GM18520 (cell line): ENCODE measurements at regions not wholly inside any gene's neighbourhood (a gene's known extent, or its start where the extent isn't known, plus 50 kb on each side); places are given as distances from the start of the nearest gene placed in this dataset.

ENCODE experiments used
- ATAC-seq: cut with Tn5 transposase; IDR thresholded peaks from one replicate; pipeline ENCODE4 v1.9.1; 2021; ENCODE audit not compliant: unreplicated experiment

DNA sequence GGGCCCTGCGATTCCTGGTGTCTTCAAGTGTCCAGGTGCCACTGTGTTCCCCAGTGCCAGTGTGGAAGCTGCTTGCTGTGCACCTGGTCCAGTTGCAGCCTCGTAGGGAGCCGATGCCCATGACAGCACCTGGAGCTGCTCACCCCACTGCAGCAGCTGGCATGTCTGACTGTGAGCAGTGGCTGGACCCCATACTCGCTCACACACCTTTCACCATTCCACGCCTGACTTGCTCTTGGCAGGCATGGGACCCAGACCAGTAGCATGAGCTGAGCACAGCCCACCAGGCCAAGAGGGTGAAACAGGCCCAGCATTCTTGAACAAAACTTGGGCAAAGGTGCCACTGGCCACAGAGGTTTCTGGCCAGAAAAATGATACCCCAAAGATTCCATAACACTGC lies 124.5 kb upstream of the THY1 start:
- no peak for ATAC-seq

DNA sequence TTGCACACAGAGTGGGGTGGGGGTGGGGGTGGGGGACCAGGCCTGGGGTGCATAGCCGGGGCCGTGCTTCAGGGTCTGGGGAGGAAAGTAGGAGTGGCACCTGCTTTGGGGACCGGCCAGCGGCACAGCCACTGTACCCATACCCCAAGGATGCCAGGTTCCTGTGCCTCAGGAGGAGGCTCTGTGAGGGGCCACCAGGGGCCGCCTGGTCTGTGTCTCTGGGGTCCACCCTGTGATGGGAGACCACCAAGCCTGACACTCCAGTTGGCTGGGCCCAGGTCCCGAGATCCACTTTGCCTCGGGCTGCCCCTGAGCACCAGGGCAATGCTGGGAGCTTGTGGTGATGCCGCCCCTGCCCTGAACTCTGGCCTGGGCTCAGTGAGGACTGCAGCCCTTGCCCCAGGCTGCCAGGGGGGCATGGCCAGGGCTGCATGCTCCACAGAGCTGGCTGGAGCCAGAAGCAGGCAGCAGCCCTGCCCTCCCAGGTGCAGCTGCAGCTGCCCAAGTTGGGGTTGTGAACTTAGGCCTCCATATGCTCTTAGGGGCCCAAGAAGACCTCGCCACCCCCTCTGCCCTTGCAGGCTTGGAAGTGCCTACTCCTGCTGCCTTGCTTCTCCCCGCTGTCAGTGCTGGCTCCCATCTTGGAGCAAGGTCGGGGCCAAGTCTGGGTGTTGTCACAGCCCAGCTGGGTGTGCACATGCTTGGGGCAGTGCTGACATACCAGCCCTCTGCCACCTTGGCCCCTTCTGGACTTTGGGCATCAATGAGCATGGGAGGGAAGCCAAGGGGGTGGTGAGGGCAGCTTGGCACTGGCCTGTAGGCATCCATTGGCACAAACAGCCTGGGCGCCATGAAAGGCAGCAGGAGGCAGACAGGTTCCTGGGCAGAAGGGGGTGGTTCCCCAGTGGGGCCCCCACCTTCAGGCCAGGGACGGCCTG lies 123.3 kb upstream of the THY1 start:
- no peak for ATAC-seq

DNA sequence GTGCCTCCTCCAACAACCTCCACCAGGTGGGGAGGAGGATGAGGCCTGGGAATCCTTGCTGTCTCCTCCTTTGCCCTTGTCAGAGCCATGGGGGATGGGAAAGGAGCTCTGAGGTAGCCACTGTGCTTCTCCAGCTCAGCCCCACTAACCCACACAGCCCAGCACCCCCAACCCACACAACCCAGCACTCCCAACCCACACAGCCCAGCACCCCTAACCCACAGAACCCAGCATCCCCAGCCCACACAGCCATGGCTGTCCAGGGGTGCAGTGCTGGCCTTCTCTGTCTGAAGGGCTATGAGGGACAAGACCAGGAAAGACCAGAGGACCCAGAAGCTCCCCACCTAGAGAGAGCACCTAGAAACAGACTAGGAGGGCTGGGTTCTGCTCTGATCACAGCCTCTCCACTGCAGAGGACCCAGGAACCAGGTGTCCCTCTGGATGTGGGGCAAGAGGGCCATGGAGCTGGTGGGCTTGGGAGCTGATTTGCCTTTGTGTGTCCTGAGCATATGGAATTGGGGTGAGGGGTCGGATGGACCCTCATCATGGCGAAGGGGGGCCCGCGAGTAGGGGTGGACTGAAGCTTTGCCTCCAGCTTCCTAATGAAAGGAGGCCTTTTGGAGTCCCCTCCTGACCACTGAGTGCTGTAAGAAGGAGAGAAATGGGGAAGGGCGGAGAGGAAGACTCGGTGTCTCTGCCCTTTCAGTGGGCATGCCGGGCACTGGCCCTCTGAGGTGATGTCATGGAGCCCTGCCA lies 117.6 kb upstream of the THY1 start:
- ATAC-seq: no peak

DNA sequence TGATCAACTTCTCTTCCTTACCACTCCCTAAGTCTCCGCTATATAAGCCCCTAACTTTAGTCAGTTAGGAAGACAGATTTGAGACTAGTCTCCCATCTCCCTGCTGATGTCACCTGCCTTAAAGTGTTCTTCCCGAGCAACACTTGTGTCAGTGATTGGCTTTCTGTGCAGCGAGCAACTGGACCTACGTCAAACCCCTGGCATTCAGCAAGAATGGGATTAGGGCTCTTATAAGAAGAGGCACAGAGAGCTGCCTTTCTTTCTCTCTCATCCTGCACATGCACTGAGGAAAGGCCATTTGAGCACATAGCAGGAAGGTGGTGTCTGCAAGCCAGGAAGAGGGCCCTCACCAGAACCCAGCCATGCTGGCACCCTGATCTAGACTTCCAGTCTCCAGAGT lies 116.6 kb upstream of the THY1 start:
- no peak for ATAC-seq

DNA sequence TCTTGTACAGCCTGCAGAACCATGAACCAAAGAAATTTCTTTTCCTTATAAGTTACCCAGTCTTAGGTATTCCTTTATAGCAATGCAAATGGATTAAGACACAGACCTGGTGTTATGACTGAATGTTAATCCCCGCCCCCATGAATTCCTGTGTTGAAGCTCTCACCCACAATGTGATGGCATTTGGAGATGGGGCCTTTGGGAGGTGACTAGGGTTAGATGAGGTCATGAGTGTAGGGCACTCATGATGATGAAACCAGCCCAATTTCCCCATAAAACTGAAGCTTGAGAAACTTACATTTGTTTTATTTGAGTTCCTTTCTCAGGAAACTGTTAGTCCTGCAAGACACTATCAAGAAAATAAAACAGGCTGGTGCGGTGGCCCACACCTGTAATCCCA lies 115.8 kb upstream of the THY1 start:
- ATAC-seq: no peak

DNA sequence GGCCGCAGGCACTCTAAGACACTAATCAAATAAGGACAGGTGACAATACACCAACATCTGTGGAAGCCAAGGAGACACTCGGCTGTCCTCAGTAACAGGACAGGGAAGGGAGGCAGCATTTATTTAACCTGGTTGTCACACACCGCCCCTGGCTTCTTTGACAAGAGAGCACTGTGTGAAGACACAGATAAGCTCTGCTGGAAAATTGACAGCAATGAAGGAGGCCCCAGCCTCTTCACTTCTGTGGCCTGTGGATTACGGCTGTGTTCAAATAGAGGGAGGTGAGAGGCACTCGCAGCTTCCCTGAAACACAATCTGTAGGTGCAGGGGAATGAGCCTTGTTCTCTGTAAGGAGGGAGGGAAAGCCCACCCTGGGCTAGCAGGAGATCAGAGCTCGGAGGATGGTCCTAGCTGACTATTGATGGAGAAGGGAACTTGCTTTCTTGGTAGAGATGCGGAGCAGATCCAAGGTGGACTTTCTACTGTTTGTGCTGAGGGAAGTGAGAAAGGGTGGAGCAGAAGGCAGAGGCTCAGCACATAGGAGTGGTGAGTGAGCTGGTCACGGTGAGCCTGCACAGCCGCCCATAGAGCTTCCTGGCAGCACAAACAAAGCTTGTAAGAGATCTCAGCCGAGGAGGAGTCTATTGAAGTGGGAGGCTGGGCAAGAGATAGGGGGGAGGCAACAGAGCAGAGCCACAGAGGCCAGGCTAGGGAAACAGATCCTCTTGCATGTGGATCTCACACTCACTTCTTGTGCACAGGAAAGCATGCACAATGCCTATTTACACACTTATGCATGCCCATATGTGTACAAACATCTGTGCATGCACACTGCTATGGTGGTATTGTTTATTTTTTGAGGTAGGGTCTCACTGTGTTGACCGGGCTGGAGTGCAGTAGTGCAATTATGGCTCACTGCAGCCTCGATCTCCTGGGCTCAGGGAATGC lies 114.6 kb upstream of the THY1 start:
- ATAC-seq: no peak

DNA sequence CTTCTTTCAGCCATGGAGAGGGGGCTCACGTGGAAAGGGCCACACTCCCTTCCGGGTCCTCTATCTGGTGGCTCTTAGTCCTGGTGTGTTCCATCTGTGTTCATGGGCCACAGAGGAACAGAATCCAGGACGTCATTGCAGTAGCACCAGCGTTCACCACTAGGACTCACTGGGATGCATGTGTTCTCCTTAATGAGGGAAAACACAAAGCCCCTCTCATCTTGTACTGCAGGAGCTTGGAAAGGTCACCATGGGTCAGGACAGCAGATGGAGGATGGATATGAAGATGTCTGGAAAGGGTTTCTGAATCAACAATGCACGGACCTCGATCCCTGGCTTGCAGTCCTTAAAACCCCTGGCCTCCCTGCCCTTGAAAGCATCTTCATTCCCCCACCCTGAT lies 113.8 kb upstream of the THY1 start:
- ATAC-seq: no peak

DNA sequence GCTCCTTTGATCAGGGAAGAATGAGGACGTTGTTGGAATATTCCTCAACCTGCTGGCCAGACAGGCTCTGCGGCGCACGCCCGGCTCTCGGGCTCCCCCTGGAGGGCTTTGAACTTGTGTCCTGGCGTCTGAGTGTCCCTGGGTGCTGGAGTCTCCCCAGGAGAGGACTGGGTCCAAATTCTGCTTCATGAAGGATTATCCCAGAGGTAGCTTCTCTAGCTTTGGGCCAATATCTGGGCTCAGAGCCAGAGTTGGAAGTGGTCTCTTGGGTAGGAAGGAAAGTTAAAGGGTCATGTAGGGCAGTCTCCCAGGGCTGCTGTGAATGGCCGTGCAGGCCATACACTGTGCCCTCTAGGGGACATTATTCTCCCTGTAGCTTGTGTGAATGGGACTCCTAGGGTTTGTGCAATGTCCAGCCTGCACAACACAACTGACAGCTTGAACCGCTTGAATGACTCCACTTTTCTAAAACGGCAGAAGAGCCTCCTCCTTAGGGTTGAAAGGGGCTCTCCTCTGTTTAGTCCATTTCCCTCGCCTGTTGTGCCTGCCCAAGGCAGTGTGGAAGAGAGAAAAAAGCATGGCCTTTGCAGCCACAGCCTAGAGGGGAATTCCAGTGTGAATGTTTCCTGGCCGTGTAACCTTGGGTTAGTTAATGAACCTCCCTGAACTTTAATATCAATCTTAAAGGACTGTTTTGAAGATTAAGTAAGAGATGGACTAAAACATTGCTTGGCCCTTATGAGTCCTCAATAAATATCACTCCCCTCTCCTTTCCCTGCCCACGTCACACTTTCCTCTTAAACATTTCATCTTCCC lies 111.2 kb upstream of the THY1 start:
- no peak for ATAC-seq

DNA sequence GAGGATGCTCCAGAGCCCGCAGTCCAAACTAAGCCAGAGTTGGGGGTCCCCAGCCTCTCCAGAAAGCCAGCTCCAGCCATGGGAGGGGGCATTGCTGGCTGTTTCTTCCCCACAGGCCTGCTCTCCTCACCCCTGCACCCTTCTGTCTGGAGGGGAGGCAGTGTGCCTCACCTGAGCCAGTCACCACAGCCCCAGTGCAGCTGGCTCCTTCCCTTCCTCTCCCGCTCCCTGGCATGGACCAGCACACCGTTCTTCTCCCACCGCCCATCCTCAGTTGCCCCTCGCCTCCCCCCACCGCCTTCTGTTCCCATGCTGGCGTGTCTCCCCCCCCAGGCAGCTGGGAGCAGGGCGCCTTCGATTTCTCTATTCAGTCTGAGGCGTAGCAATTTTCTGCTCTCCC lies 110.5 kb upstream of the THY1 start:
- no peak for ATAC-seq

DNA sequence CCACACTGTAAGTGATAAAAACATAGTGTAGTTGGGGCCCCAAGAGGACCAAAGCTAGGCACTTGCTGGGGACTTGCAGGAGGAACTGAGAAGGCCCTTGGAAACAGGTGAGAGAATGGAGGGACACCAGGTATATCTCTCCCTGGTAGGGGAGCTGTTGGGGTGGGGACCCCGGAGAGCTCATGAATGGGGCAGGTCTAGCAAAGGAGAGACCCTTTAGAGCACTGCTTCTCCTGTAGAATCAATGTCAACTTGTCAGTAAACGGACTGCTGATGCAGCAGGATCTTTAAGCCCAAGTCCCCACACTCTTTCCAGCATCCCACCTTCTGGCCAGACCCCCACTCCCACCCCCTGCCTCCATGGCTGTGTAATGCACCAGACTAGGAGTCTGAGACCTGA lies 109.6 kb upstream of the THY1 start:
- ATAC-seq: no peak

DNA sequence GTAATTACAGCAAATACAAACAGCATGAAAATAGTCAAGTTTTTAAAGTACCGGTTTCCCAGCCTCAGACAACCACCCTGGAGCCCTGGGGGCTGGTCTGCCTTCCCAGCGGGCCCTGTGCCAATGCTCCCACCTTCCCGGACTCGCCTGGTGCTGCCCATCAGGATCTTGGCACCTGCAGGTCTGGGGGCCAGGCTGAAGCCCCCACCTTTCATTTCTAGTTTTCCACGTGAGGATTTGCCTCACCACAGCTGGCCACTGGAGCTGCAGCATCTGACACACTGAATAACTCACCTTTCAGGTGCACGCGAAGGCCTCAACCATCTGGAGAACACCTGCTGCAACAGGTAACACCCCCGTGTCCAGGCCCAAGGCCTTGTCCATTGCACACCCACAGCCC lies 108.7 kb upstream of the THY1 start:
- no peak for ATAC-seq

DNA sequence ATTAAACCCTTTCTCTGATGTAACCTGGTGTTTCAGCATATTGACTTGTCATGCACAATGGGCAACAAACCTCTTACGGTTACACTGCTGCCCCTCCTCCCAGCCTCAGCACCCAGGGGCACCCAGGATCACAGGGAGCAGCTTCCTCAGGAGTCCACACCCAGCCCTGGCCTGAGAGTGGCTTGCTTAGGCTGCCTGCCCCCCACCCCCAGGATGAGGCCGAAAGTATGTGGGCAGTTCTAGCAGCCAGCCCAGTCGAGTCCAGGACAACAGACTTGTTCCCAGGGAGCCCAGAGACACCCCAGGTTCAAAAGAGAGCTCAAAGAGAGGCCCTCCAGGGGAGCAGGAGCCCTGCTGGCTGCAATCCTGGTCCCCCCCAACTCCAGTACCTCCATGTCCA lies 108.1 kb upstream of the THY1 start:
- ATAC-seq: no peak

DNA sequence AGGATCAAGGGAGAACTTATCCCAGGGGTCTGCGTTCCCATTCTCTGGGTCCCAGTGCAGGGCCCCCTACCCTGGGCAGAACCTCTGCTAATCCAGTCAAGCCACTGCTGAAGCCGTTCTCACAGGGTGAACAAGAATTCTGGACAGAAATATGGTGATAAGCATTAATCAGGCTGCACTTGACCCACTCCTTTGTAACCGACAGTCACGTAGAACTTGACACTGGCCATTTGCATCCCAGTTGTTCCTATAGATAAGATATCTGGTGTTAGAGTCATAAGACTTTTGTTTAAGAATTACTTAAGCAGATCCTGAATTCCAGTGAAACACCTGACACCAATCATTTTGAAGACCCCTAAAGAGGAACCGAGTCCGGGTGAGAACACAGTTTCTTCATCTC lies 107.5 kb upstream of the THY1 start:
- no peak for ATAC-seq

DNA sequence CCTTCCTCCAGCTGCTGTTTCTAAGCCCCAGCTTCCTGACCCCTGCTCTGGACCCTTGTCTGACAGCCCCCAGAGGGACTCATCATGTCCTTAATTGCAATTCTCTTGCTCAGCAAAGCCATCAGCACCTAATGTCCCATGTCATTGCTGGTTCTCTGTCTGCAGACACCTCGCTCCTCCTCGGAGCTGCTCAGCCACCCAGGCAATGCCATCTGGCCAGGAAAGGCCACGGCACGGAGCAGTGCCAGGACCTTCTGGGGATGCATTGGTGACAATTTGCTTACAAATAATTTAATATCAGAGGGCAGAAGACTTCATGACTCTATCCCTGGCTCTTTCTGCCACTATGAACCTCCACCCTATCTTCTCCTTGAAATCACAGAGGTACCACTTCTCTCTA lies 107.0 kb upstream of the THY1 start:
- ATAC-seq: no peak

DNA sequence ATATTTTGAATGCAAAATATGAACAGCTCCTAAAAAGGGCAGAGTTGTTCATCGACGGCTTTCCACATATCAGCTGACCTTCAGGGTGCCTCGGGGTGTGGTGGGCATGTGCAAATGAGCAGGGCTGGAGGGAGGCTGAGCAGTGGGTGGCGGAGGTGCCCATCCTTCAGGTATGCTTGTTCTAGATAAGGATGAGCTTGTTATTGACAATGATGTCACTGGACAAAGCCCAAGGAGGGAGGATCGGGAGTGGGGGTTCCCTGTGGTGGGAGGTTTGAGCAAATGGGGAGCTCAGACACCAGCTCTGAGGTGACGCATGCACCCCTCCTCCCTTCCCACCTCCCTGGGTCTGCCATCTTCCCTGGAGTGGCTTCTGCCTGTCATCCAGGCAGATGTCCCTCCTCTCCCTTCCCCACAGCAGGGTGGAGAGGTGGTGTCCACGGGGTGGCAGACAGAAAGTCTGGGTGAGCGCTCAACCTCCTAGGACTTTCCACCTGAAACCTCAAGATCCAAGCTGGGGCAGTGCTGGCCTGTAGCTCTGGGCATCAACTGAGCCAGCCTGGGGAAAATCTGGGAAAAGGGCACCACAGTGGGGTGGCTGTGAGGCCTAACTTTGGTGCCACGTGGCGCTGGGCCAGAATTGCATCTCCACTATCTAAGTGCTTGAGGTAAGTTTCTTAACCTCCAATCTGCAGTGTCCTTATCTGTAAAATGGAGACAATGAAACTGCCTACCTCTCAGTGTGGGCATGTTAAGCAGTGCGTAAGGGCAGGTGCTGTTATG lies 106.3 kb upstream of the THY1 start:
- ATAC-seq: no peak

DNA sequence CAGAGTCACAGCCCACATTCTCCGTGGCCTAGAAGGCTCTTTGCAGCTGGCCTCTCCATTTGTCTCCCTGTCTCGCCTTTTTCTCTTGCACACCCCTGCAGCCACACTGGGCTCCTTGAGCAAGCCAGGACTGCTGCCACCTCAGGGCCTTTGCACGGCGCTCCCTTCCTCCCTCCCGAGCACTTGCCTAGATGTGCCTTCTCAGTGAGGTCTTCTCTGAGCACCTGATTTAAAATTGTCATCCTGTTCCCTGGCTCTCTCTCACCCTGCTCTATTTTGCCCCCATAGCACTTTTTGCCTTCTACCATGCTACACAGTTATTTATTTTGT lies 102.9 kb upstream of the THY1 start:
- ATAC-seq: no peak

DNA sequence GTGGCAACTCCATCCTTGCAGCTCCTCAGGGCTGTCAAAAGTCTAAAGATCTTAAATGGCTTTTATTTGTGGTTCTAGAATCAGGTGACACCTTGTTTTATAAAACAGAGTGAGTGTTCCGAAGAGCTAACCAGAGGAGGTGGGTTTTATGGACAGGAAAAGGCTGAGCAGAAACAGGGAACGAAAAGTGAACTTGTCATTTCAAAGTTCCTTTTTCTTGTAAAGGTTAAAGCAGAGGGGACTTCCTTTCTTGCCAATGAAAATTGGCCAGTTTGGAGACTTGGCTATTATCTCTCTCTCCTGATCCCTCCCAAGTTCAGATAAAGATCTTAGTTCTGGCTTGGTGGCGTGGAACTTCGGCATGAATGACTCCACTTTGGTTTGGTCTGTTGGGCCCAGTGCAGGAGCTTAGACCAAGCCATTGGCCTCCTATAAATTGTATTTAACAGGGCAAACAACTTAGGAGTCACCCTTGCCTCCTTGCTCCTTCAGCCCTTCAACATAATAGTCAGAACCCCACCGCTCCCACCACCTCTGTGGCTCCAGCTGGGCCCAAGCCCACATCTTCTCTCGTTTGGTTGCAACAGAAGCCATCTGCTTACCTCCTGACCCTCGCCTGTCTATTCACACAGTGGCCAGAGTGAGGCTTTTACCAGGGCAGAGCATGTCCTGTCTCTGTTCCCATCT lies 102.4 kb upstream of the THY1 start:
- ATAC-seq: no peak

DNA sequence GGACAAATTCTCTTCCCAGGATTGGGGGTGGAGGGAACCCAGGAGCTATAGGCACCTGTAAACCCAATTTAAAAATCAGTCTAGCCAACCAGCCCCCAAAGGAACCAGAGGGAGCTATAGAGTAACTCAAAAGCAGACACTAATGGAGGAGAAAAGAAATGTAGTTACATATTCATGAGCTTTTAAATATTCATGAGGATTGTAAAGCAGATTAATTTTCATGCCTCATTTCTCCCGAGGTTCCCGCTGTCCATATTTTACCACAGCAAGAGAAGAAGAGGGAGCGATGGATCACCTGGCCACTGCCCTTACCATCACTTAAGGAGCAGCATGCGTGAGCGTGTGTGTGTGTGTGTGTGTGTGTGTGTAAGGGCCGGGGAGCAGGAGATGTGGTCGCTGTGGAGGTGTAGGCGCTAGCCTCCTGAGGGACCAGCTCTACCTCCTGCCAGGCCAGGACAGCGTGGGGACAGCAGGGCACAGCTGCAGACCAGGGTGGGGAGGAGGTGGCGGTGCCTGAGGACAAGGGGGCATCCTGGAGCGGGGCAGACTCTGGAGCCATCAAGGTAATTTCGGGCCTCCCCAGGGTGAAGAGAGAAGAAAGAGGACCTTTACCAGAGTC lies 100.7 kb upstream of the THY1 start:
- no peak for ATAC-seq

DNA sequence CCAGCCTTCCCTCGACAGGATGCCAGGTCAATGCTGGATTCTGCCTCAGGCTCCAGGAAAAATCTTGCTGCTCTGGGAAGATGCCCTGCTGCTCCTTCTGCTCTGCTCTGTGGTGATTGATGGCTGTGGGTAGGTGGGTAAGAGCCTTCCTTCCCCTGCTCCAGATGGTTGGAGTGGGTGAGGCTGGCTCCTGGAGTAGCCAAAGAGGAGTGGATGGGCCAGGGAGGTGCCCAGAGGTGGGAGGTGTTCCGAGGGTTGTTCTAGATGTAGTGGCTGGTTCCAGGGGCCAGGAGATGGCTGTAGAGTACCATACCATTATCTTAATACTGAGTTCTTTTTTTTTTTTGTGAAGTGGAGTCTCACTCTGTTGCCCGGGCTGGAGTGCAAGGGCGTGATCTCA lies 99.6 kb upstream of the THY1 start:
- no peak for ATAC-seq
